Dendritic cell treated with granulocyte-macrophage colony-stimulating factor and Interleukin-4, amounts not matched to agents 40 ng/mL and 50 ng/mL, for 4 days (primary cell): ENCODE measurements at regions not wholly inside any gene's neighbourhood (a gene's known extent, or its start where the extent isn't known, plus 50 kb on each side); places are given as distances from the start of the nearest gene placed in this dataset.

Source experiments
- H3K27ac Mint-ChIP-seq: one replicate; pipeline ENCODE4 v1.8.0; 2022; ENCODE audit warnings: mild to moderate bottlenecking, mixed read lengths
- H3K27me3 Mint-ChIP-seq: one replicate; pipeline ENCODE4 v1.8.0; 2022; ENCODE audit warnings: mild to moderate bottlenecking, mixed read lengths
- H3K36me3 Mint-ChIP-seq: one replicate; pipeline ENCODE4 v1.8.0; 2022; ENCODE audit warnings: low read depth, mixed read lengths
- H3K4me1 Mint-ChIP-seq: one replicate; pipeline ENCODE4 v1.8.0; 2022; ENCODE audit warnings: low read depth, mixed read lengths
- H3K4me3 Mint-ChIP-seq: one replicate; pipeline ENCODE4 v1.8.0; 2022; ENCODE audit warnings: mild to moderate bottlenecking, moderate library complexity, mixed read lengths
- H3K9me3 Mint-ChIP-seq: one replicate; pipeline ENCODE4 v1.8.0; 2022; ENCODE audit warnings: mixed read lengths
- intact Hi-C: fragments of 100-400 bp; cut with micrococcal nuclease; formaldehyde crosslinking; loops from one replicate; pipeline ENCODE4 v1.15.0; 2022

DNA sequence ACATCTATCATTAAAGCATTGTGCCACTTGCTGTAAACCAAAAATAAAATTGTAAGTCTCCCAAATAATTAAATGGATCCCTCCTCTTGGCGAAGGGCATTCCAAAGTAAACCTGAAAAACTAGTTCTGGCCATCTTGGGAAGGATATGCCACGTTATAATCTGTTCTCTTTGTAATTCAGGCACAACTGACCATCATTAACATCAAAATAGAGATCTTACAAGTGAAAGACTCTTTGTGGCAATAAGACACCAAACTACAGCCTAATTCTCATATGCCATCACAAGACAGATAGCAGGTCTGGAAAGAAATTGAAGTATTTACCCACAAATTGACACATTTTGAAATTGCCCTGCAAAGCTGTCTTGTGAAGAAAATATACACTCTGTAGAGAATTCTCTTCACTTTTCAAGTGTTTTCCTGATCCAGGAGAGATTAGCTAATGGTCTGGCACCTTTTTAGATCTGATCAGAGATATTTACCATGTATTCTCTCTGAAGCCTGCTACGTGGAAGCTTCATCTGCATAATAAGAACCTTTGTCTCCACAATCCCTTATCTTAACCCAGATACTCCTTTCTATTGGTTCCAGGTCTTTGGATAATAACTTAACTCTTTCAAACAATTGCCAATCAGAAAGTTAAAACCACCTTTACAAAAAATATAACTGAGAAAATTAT is 630.4 kb upstream of the CCDC179 start:
- H3K4me3 Mint-ChIP-seq = no peak overlapping the region
- no peaks in the 10 kb centered on the region for H3K27me3 Mint-ChIP-seq
- no peaks in the 10 kb centered on the region for H3K36me3 Mint-ChIP-seq
- no peak overlapping the region for H3K27ac Mint-ChIP-seq
- intact Hi-C loops = no loop called here
- no peaks in the 10 kb centered on the region for H3K4me1 Mint-ChIP-seq
- peaks cover 23% of the 10 kb centered on the region for H3K9me3 Mint-ChIP-seq

DNA sequence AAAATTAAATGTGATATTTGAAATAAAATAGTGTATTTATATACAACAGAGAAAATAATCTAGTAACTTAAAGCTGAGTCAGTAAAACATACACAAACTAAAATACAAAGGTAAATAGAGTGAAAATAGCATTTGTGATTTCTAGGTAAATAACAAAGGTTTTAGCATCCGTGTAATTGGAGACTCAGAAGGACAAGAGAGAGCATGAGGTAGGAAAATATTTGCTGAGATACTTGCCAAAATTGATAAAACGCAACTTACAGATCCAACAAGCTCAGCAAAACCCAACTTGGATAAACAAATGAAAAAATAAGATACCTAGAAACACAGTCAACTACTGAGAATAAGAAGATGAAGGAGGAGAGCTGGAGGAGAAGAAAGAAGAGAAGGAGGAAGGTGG is 634.7 kb upstream of the CCDC179 start:
- Mint-ChIP-seq H3K4me1 (no peaks in the 10 kb centered on the region), H3K36me3 (no peaks in the 10 kb centered on the region), H3K27ac (no peak overlapping the region), H3K9me3 (no peaks in the 10 kb centered on the region), H3K27me3 (no peaks in the 10 kb centered on the region), H3K4me3 (no peak overlapping the region)
- intact Hi-C loops = no loop called here

DNA sequence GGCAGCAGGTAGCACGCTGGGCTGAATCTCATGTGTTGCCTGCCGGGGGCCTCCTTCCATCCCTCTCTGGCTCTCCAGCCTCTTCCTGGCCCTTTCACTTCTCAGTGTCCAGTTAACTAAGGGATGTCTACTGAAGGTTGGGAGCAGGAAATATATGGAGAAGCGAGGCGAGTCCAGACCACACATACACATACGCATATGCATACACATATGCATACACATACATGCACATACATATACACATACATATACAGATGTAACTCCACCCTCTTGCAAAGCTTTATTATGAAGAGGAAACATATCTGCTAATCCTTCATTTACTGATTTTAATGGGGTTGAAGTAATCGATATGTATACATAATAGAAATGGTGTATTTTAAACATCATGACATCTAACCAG is 636.1 kb upstream of the CCDC179 start:
- Mint-ChIP-seq H3K36me3 (no peaks in the 10 kb centered on the region), H3K27me3 (no peaks in the 10 kb centered on the region), H3K9me3 (no peaks in the 10 kb centered on the region), H3K4me3 (no peak overlapping the region), H3K4me1 (no peaks in the 10 kb centered on the region), H3K27ac (no peak overlapping the region)
- intact Hi-C loops = no loop called here

DNA sequence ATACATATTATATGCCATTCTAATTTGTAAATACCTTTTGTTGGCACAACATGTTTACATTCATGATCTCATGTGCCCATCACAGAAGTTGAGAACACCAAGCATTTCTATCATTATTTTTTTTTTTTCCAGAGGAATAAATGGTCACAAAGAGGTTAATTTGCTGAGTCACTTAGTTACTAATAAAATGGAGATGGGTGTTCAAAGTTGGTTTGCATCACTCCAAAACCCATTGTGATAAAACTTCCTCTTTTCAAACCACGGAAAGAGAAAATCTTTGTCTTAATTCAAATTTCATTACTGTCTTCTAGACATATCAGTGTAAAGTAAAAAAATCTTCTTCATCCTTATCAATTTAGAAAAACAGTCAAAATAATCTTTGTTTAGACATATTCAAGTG is 636.8 kb upstream of the CCDC179 start:
- Mint-ChIP-seq H3K27ac (no peak overlapping the region), H3K4me1 (no peaks in the 10 kb centered on the region), H3K36me3 (no peaks in the 10 kb centered on the region), H3K27me3 (no peaks in the 10 kb centered on the region), H3K4me3 (no peak overlapping the region), H3K9me3 (no peaks in the 10 kb centered on the region)
- intact Hi-C loops = no loop called here

DNA sequence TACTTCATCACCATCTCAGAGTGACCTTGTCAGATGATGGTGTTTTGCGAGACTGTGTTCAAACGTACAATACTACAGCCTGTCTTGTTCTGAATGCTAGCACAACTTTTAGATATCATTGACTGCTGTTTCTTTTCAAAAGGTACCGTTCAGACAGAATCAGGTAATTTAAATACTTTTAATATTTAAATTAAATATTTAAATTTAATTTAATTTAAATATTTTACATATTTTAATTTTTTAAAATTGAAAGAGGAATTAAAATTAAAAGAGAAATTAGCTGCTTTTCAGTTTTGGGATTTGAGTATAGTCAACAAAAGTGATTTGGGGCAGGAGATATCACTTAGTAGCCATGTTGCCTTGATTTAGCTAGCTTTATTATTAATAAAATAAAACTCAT is 642.1 kb upstream of the CCDC179 start:
- intact Hi-C loops = no loop called here
- H3K4me1 Mint-ChIP-seq = no peaks in the 10 kb centered on the region
- H3K9me3 Mint-ChIP-seq = no peaks in the 10 kb centered on the region
- no peak overlapping the region for H3K27ac Mint-ChIP-seq
- no peak overlapping the region for H3K4me3 Mint-ChIP-seq
- no peaks in the 10 kb centered on the region for H3K27me3 Mint-ChIP-seq
- no peaks in the 10 kb centered on the region for H3K36me3 Mint-ChIP-seq

DNA sequence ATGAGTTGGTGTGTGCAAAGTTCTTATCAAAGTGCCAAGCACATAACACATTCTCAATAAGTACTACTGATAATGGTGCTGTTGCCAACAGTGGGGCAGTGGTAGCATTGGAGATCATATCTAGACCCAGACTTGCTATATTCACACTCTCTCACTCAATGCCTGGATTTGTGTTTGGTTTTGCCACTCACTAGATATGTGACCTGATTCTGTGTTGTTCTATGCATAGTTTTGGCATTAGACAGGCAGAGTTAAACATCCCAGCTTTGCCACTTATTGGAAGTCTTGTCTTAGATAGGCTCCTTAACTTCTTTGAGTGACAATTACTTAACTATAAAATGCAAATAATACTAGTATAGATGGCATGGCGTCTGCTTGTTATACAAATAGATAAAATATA is 642.6 kb upstream of the CCDC179 start:
- Mint-ChIP-seq H3K27ac (no peak overlapping the region), H3K4me3 (no peak overlapping the region)
- intact Hi-C loops = no loop called here

DNA sequence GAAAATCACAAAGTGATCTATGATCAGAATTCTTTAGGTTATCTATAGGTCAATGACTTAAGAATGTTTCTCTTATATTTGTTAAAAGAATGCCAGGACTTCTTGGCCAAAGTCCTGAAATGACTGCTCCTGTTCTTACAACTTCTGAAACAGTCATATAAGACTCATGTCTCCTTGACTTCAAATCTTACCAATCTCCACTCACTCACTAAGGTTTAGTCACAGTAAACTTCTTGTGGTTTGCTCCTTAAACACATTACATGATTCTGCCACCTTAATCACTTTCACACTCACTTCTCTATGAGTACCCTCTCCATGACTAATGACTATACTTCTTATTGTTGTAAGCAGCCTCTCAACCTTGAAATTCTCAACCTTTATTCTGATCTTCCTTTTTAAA is 648.7 kb upstream of the CCDC179 start:
- intact Hi-C loops = no loop called here
- Mint-ChIP-seq H3K27ac (no peak overlapping the region), H3K36me3 (no peaks in the 10 kb centered on the region), H3K9me3 (no peaks in the 10 kb centered on the region), H3K4me1 (no peaks in the 10 kb centered on the region), H3K27me3 (no peaks in the 10 kb centered on the region), H3K4me3 (no peak overlapping the region)

More for the DNA sequence above, 642.6 kb upstream of the CCDC179 start:
- no peaks in the 10 kb centered on the region for H3K27me3 Mint-ChIP-seq
- no peaks in the 10 kb centered on the region for H3K36me3 Mint-ChIP-seq
- no peaks in the 10 kb centered on the region for H3K9me3 Mint-ChIP-seq
- no peaks in the 10 kb centered on the region for H3K4me1 Mint-ChIP-seq

DNA sequence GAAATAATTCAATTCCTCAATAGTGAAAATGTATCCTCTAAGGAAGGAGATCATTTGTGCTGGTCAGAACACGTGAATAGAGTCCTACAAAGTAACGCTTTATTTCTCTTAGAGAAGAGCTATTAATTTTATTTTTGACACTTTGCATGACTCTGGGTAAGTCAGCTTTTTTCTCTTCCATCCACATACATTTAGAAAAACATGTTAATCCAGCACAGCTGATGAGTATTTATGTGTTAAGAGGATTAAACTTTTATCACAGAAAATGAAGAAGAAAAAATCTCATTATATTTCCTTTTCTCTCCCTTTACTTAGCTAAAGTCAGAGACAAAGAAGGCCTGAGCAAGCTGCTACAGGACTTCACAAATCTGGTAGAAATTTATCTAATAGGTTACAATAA is 649.5 kb upstream of the CCDC179 start:
- Mint-ChIP-seq H3K9me3 (no peaks in the 10 kb centered on the region), H3K36me3 (no peaks in the 10 kb centered on the region), H3K27me3 (no peaks in the 10 kb centered on the region), H3K27ac (no peak overlapping the region), H3K4me3 (no peak overlapping the region), H3K4me1 (no peaks in the 10 kb centered on the region)
- intact Hi-C loops = no loop called here

DNA sequence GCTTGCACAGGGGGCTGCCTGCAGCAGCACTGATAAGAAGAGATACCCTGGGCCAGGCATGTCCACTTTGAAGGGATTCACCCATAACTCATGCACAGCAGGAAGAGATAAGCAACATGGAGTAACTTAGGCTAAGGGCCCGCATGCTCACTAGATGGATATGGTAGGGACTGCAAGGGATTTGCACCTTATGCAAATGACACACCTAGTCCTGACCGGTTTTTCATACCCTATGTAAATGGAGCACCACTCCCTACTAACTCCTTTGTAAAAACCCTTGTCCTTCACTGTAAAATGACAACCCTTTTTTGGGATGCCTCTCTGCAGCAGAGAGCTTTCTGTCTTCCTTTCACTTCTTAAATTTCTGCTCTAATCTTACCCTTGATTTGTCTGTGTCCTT is 658.9 kb upstream of the CCDC179 start:
- Mint-ChIP-seq H3K27me3 (no peaks in the 10 kb centered on the region), H3K27ac (no peak overlapping the region), H3K4me3 (no peak overlapping the region), H3K9me3 (peaks cover 16% of the 10 kb centered on the region), H3K4me1 (no peaks in the 10 kb centered on the region), H3K36me3 (no peaks in the 10 kb centered on the region)
- intact Hi-C loops = no loop called here

DNA sequence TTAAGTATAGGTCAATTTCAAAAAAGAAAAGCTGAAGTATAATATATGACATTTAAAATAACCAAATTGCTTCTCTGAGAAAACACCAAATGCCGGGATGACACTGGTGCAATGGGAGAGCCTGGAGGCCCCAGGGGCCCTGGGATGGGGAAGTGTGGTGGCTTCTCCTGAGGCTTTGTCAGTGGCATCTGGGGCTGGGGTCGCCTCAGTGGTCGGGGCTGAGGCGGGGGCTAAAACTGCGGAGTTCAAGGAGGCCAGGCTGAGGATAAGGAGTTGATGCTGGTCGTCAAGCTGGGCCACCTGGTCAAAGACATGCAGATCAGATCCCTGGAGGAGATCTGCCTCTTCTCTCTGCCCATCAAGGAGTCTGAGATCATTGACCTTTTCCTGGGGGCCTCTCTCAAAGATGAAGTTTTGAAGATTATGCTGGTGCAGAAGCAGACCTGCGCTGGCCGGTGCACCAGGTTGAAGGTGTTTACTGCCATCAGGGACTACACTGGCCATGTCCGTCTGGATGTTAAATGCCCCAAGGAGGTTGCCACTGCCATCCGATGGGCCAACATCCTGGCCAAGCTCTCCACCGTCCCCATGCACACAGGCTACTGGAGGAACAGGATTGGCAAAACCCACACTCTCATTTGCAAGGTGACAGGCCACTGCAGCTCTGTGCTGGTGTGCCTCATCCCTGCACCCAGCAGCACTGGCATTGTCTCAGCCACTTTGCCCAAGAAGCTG is 660.1 kb upstream of the CCDC179 start:
- no peaks in the 10 kb centered on the region for H3K36me3 Mint-ChIP-seq
- H3K27me3 Mint-ChIP-seq = no peaks in the 10 kb centered on the region
- H3K9me3 Mint-ChIP-seq = peaks cover 16% of the 10 kb centered on the region
- no peak overlapping the region for H3K27ac Mint-ChIP-seq
- intact Hi-C loops = no loop called here
- no peak overlapping the region for H3K4me3 Mint-ChIP-seq
- H3K4me1 Mint-ChIP-seq = no peaks in the 10 kb centered on the region

DNA sequence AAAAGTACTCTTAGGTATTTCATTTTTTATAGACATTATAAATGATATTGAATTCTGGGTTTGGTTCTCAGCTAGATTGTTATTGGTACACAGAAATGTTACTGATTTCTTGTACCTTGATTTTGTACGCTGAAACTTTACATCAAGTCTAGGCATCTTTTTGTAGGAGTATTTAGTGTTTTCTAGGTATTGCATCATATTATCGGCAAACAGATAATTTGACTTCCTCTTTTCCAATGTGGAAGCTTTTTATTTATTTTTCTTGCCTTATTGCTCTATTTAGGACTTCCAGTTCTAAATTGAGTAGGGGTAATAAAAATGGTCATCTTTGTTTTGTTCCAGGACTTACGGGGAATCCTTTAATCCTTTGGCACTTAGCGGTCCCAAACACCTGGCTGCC is 676.6 kb upstream of the CCDC179 start:
- intact Hi-C loops = no loop called here

DNA sequence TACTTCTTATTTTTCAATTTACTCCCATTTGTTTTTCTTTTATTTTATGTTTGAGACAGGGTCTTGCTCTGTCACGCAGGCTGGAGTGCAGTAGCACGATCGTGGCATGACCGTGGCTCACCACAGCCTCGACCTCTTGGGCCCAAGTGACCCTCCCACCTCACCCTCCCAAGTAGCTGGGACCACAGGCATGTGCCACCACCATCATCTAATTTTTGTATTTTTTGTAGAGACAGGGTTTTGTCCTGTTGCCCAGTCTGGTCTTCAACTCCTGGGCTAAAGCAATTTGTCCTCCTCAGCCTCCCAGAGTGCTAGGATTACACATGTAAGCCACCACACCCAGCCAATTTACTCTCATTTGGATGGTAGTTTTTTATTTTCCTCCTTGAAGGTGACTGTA is 679.3 kb upstream of the CCDC179 start:
- H3K36me3 Mint-ChIP-seq = no peaks in the 10 kb centered on the region
- H3K27ac Mint-ChIP-seq = no peak overlapping the region
- no peaks in the 10 kb centered on the region for H3K4me1 Mint-ChIP-seq
- peaks cover 20% of the 10 kb centered on the region for H3K9me3 Mint-ChIP-seq
- no peak overlapping the region for H3K4me3 Mint-ChIP-seq
- H3K27me3 Mint-ChIP-seq = no peaks in the 10 kb centered on the region
- intact Hi-C loops = no loop called here

More for the DNA sequence above, 676.6 kb upstream of the CCDC179 start:
- H3K27me3 Mint-ChIP-seq = no peaks in the 10 kb centered on the region
- no peaks in the 10 kb centered on the region for H3K4me1 Mint-ChIP-seq
- H3K4me3 Mint-ChIP-seq = no peak overlapping the region
- peaks cover 23% of the 10 kb centered on the region for H3K9me3 Mint-ChIP-seq
- no peak overlapping the region for H3K27ac Mint-ChIP-seq
- no peaks in the 10 kb centered on the region for H3K36me3 Mint-ChIP-seq

DNA sequence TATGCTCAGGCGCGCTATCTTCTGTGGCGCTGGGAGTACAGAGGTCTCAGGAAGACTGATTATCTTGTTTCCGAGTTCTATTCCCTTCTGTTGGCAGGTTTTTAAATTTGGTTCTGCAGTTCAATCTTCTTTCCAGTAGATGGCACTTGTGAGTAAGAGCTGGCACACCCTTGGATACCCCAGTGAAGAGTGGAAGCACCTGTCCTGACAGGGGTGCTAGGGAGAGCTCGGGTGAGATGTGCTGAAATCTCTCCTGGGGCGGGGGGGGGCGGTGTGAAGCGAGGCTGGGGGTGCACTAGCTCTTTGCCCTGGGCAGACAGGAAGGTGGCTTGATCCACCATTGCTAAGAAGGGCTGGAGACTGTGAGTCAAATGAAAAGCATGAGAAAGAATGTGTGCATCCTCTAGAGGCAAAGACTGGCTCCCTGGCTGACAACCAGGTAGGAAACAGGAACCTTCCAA is 679.9 kb upstream of the CCDC179 start:
- no peaks in the 10 kb centered on the region for H3K36me3 Mint-ChIP-seq
- no peaks in the 10 kb centered on the region for H3K27me3 Mint-ChIP-seq
- no peak overlapping the region for H3K4me3 Mint-ChIP-seq
- H3K9me3 Mint-ChIP-seq = peaks cover 15% of the 10 kb centered on the region
- no peaks in the 10 kb centered on the region for H3K4me1 Mint-ChIP-seq
- H3K27ac Mint-ChIP-seq = no peak overlapping the region
- intact Hi-C loops = no loop called here

DNA sequence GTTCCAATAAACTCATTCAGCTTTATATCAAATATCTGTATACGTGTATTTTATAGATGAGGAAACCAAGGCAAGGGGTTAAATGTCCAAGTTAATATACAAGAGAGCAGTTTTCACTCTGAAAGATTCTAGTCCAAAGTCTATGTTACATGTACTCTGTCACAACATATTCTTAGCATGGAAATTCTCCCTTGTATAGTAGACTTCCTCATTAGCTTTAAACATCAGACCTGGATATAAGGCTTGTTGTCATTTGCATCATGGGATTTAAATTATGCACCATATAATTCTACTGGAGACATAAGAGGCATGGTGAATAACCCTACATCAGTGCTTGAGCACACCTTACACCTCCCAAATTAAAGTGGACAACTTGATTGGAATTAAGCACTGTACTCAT is 681.9 kb upstream of the CCDC179 start:
- Mint-ChIP-seq H3K27ac (no peak overlapping the region), H3K36me3 (no peaks in the 10 kb centered on the region), H3K4me3 (no peak overlapping the region), H3K27me3 (no peaks in the 10 kb centered on the region), H3K9me3 (peaks cover 4% of the 10 kb centered on the region), H3K4me1 (no peaks in the 10 kb centered on the region)
- intact Hi-C loops = no loop called here

DNA sequence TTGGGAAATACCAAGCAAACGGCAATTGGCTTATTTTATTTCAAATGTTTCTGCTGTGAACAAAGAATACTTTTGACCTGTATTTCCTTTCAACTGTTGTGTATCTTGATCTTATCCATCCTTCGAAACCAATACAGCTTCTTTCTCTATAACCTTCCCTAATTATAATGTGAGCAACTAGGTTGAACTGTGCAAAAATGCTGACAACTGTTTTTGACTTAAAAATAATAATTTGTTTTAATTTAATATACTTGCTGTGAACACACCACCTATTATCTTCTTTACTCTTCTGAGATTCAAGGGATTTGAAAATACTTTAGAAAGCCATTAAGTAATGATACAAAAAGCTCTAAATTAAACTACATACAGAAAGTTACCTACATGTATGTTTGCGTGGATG is 682.5 kb upstream of the CCDC179 start:
- H3K36me3 Mint-ChIP-seq = no peaks in the 10 kb centered on the region
- H3K27me3 Mint-ChIP-seq = no peaks in the 10 kb centered on the region
- H3K4me3 Mint-ChIP-seq = no peak overlapping the region
- H3K27ac Mint-ChIP-seq = no peak overlapping the region
- no peaks in the 10 kb centered on the region for H3K9me3 Mint-ChIP-seq
- intact Hi-C loops = no loop called here
- no peaks in the 10 kb centered on the region for H3K4me1 Mint-ChIP-seq
